ENCODE measurements at regions not wholly inside any gene's neighbourhood (a gene's known extent, or its start where the extent isn't known, plus 50 kb on each side); places are given as distances from the start of the nearest gene placed in this dataset.

DNA sequence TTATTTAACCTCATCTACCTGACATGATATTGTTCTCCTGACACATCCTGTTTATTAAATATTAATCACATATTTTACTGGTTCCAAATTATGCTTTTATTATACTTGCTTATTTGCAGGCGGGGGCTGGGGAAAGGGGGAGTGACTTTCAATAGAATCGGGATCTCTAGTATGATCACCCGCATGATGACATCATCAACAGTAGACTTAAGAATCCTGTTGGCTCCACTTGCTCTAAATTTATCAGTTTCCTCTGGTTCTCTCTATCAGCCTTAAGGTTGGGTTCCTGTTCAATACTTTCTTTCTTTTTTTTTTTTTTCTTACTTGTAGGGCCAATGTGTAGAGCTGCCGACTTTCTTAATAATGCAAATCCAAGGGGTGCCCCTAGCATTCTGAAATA is 317.5 kb downstream of the BCHE start:
- TF ChIP-seq, protein P1, sequence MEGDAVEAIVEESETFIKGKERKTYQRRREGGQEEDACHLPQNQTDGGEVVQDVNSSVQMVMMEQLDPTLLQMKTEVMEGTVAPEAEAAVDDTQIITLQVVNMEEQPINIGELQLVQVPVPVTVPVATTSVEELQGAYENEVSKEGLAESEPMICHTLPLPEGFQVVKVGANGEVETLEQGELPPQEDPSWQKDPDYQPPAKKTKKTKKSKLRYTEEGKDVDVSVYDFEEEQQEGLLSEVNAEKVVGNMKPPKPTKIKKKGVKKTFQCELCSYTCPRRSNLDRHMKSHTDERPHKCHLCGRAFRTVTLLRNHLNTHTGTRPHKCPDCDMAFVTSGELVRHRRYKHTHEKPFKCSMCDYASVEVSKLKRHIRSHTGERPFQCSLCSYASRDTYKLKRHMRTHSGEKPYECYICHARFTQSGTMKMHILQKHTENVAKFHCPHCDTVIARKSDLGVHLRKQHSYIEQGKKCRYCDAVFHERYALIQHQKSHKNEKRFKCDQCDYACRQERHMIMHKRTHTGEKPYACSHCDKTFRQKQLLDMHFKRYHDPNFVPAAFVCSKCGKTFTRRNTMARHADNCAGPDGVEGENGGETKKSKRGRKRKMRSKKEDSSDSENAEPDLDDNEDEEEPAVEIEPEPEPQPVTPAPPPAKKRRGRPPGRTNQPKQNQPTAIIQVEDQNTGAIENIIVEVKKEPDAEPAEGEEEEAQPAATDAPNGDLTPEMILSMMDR (IDR thresholded peaks at IDR 0.05; ENCODE audit: low read depth, low read length, missing control alignments), result no peak
- no peak for DNase-seq (ENCODE audit: low read depth)
- in situ Hi-C loops (cut with HindIII; ENCODE audit: low sequenced_read_pairs), result no loop called here
- H3K4me3 ChIP-seq (ENCODE audit: low read depth, low read length), result no peak overlapping the region

DNA sequence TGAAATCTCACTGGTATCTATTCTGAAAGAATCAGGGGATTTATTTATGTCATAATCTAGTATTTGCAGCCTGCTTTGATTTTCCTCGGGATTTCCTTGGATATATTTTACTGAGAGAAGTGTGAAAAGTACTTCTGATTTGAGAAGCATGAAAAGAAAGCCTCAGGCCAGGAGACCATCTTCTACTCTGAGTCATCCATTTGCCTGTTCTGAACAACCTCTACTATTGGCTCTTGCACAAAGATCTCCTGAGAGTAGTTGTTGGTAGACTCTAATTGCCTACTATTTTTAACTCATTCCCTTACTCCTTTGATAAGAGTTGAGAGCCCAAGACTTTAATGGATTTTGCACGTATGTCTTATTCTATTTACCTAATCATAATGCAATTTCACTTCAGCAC is 318.9 kb downstream of the BCHE start:
- TF ChIP-seq, protein P1 (IDR thresholded peaks at IDR 0.05; ENCODE audit: low read depth, low read length, missing control alignments), result no peak
- no peak overlapping the region for H3K4me3 ChIP-seq (ENCODE audit: low read depth, low read length)
- no peak for DNase-seq (ENCODE audit: low read depth)
- in situ Hi-C loops (cut with HindIII; ENCODE audit: low sequenced_read_pairs), result no loop called here

DNA sequence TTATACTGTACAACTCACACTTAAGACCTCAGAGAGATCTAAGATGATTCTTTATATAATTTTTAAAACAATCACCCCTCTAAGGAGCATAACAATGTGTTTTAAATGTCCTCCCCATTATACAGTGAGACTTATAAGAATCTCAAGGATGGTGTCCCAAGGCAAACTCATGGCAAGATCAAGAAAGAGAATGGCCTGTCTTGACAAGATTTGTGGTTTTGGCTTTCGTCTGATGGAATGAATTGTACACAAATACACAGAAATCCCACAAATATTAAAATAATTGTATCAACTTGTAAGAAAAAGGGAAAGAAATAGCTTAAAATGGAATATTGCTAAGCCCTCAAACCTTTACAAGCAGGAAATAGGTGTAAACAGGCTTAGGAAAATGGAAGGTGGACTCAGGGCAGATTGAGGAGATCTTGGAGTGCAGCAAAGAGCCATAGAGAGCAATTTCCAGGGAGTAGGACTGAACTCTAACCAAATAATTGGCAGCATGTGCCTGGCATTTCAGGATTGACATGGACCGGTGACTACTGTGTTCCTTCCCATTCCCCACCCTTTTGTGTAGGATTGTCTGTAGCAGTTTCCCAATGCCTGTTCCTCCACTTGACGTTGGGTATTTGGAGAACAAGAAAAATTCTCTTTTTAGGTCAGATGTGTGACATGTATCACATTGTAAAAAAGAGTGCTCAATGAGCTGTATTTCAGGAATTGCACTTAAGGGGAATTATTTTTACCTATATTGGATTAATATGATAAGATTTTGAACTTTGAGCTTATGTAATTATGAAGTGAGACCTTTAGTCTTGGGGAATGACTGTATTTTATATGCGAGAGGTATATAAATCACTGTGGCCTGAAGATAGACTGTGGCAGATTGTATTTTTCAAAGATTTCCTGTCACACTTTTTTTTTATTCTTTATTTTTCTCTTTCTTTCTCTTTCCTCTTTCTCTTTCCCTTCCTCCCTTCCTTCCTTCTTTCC is 317.8 kb upstream of the SLITRK3 start:
- no peak overlapping the region for H3K4me3 ChIP-seq (ENCODE audit: low read depth, low read length)
- in situ Hi-C loops (cut with HindIII; ENCODE audit: low sequenced_read_pairs), result no loop called here
- DNase-seq (ENCODE audit: low read depth), result no peak
- TF ChIP-seq, protein P1 (IDR thresholded peaks at IDR 0.05; ENCODE audit: low read depth, low read length, missing control alignments), result no peak

DNA sequence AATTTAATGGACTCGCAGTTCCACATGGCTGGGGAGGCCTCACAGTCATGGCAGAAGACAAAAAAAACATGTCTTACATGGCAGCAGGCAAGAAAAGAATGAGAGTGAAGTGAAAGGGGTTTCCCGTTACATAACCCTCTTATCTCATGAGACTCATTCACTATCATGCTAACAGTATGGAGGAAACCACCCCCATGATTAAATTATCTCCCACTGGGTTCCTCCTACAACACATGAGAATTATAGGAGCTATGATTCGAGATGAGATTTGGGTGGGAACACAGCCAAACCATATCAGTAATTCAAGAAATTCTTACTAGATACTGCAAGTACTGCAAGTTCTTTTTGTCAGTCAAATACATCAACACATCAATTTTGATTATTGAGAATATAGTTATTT is 311.4 kb upstream of the SLITRK3 start:
- DNase-seq (ENCODE audit: low read depth), result no peak
- no peak overlapping the region for H3K4me3 ChIP-seq (ENCODE audit: low read depth, low read length)
- TF ChIP-seq, protein P1 (IDR thresholded peaks at IDR 0.05; ENCODE audit: low read depth, low read length, missing control alignments), result no peak
- in situ Hi-C loops (cut with HindIII; ENCODE audit: low sequenced_read_pairs), result no loop called here

DNA sequence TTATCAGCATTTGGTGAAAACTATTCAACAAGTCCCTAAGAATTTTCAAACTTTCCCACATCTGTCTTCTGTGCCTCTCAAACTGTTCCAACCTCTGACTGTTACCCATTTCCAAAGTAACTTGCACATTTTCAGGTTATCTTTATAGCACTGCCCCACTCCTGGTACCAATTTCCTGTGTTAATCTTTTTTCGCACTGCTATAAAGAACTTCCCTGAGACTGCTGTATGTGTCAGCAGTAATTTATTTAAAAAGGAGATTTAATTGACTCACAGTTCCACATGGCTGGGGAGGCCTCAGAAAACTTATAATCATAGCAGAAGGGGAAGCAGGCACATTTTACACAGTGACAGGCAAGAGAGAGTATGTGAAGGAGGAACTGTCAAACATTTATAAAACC is 310.9 kb upstream of the SLITRK3 start:
- H3K4me3 ChIP-seq (ENCODE audit: low read depth, low read length), result no peak overlapping the region
- in situ Hi-C loops (cut with HindIII; ENCODE audit: low sequenced_read_pairs), result no loop called here
- DNase-seq (ENCODE audit: low read depth), result no peak
- TF ChIP-seq, protein P1 (IDR thresholded peaks at IDR 0.05; ENCODE audit: low read depth, low read length, missing control alignments), result no peak

DNA sequence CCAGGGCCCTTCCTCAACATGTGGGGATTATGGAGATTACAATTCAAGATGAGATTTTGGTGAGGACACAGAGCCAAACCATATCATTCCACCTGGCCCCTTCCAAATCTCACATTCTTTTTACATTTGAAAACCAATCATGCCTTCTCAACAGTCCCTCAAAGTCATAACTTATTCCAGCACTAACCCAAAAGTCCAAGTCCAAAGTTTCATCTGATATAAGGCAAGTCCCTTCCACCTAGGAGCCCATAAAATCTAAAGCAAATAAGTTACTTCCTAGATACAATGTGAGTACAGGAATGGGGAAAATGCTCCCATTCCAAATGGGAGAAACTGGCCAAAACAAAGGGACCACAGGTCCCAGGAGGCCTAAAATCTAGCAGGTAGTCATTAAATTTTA is 309.5 kb upstream of the SLITRK3 start:
- TF ChIP-seq, protein P1 (IDR thresholded peaks at IDR 0.05; ENCODE audit: low read depth, low read length, missing control alignments), result no peak
- no peak for DNase-seq (ENCODE audit: low read depth)
- in situ Hi-C loops (cut with HindIII; ENCODE audit: low sequenced_read_pairs), result no loop called here
- no peak overlapping the region for H3K4me3 ChIP-seq (ENCODE audit: low read depth, low read length)
